Thoracic aorta (tissue), 2 donors: ENCODE measurements at regions not wholly inside any gene's neighbourhood (a gene's known extent, or its start where the extent isn't known, plus 50 kb on each side); places are given as distances from the start of the nearest gene placed in this dataset.
"Not testable (repeated sequence)": the region's sequence is repeated elsewhere in the genome, so short reads cannot be mapped to it uniquely, and the experiment has no call there.

ENCODE experiments used
- ATAC-seq: fragments of 150-250 bp; one replicate; pipeline ENCODE4 v1.8.0; 2017; ENCODE audit warnings: low read depth; ENCODE audit not compliant: insufficient number of reproducible peaks, low FRiP score
- DNase-seq: peaks from one replicate; pipeline ENCODE4 v3.0.0-alpha.2; 2020; ENCODE audit warnings: low spot score
- H3K27ac ChIP-seq, 2 donors: fragments of 200-600 bp; sonication (generic); 1 replicate in 1 of 2; 2 replicates in 1 of 2; pipeline ENCODE4 v1.5.1; 2016; ENCODE audit warnings: mild to moderate bottlenecking in 2 of 2, moderate library complexity in 2 of 2
- H3K27me3 ChIP-seq: fragments of 200-600 bp; sonication (generic); replicated peaks from 2 replicates; pipeline ENCODE4 v1.6.0; 2016; ENCODE audit warnings: mild to moderate bottlenecking; ENCODE audit not compliant: insufficient read depth
- H3K36me3 ChIP-seq: fragments of 200-600 bp; sonication (generic); one replicate; pipeline ENCODE4 v1.5.1; 2016
- H3K4me1 ChIP-seq, 2 donors: fragments of 200-600 bp; sonication (generic); 1 replicate in 1 of 2; 2 replicates in 1 of 2; pipeline versions ENCODE4 v1.5.1 to v1.6.0; 2016; ENCODE audit warnings: low read depth in 2 of 2, mild to moderate bottlenecking in 1 of 2; ENCODE audit not compliant: control insufficient read depth in 1 of 2
- H3K4me3 ChIP-seq: fragments of 200-600 bp; sonication (generic); 2 replicates; pipeline ENCODE4 v1.5.1; 2016; ENCODE audit warnings: mild to moderate bottlenecking
- H3K9me3 ChIP-seq: fragments of 200-600 bp; sonication (generic); 2 replicates; pipeline ENCODE4 v1.5.1; 2016
- TF ChIP-seq, protein P1 (sequence below): fragments of 200-600 bp; sonication (generic); IDR thresholded peaks from one replicate; pipeline ENCODE4 v1.5.1; 2019; ENCODE audit warnings: antibody characterized with exemption

DNA sequence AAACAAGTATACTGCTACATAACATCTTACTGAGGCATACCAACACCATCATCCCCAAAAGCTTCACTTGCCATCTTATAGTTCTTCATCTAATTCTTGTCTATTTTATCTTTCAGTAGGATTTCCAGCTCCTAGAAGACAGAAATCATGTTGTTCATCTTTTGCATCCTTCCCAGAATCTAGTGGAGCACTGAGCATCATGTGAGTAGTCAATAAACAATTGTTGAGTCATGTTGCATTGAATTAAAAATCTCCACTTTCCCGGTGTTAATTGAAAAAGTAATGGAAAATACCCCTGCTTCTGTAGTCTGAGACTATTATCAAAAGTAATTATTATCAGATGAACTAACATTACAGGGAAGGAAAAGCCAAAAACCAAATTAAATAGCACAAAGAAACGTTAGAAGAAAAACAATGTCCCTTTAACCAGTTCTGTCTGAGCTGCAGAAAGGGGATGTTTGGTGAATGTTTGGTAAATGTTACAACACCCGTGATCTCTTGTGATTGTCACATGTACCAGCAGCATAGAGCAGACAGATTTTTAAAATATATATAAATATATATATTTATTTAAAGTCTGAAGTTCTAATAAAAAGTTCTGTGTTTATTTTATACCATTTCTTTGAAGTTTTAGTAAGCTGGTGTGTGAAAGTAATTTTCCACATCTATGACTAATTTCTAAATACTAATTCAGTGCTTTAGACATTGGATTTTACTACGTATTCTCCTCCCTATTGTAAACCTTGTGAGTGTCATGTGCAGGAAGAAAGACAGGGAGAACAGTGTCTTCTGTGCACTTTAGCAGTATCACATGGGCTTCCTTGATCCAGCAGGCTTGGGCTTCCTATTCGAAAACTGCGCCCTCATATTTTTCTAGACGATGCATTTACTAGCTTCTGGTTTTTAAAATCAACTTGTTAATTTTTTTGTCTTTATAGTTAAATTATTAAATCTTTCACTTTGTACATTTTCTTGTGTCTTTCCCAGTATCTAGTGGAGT, 85.6 kb downstream of the RAP2B start:
- no peak for ATAC-seq
- H3K9me3 ChIP-seq, result no peaks in the 10 kb centered on the region
- DNase-seq, result no peak
- peaks cover 12 to 13% of the 10 kb centered on the region in 2 donors for H3K4me1 ChIP-seq
- no peak overlapping the region for H3K4me3 ChIP-seq
- H3K36me3 ChIP-seq, result no peaks in the 10 kb centered on the region
- H3K27ac ChIP-seq, result peak overlapping the region; percentile 24 to 54
- no peaks in the 10 kb centered on the region for H3K27me3 ChIP-seq
- TF ChIP-seq, protein P1, sequence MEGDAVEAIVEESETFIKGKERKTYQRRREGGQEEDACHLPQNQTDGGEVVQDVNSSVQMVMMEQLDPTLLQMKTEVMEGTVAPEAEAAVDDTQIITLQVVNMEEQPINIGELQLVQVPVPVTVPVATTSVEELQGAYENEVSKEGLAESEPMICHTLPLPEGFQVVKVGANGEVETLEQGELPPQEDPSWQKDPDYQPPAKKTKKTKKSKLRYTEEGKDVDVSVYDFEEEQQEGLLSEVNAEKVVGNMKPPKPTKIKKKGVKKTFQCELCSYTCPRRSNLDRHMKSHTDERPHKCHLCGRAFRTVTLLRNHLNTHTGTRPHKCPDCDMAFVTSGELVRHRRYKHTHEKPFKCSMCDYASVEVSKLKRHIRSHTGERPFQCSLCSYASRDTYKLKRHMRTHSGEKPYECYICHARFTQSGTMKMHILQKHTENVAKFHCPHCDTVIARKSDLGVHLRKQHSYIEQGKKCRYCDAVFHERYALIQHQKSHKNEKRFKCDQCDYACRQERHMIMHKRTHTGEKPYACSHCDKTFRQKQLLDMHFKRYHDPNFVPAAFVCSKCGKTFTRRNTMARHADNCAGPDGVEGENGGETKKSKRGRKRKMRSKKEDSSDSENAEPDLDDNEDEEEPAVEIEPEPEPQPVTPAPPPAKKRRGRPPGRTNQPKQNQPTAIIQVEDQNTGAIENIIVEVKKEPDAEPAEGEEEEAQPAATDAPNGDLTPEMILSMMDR, result no peak

GRCh38 chr3:153248835-153249234, 86.8 kb downstream of the RAP2B start:
- not testable (repeated sequence) for H3K36me3 ChIP-seq, H3K4me3 ChIP-seq, H3K9me3 ChIP-seq, ATAC-seq, DNase-seq, H3K27me3 ChIP-seq, H3K27ac ChIP-seq
- peaks cover 12 to 13% of the 10 kb centered on the region in 2 donors for H3K4me1 ChIP-seq

DNA sequence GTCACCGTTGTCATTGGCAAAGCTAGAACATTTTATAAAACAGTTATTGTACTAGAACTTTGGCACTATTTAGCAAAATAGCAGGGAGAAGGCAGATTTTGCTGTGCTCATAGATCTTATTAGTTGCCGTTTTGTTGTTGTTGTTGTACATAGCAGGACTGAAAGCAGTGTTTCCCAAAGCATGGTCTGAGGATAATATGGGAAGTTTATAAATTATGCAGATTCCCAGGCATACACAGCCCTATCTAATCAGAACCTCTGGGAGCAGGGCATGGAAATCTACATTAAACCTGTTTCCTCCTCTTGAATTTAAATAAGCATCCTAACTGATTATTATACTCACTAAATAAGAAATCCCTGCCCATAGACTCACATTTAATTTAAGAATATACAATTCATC, 87.9 kb downstream of the RAP2B start:
- ATAC-seq (no peak), DNase-seq (no peak)
- TF ChIP-seq, protein P1, result no peak
- peak overlapping the region; percentile 1 for H3K4me3 ChIP-seq
- H3K4me1 ChIP-seq, result peaks cover 12 to 13% of the 10 kb centered on the region in 2 donors
- peak overlapping the region in 1 of 2 donors; percentile 5 for H3K27ac ChIP-seq
- no peaks in the 10 kb centered on the region for H3K36me3 ChIP-seq
- no peaks in the 10 kb centered on the region for H3K9me3 ChIP-seq
- H3K27me3 ChIP-seq, result no peaks in the 10 kb centered on the region

DNA sequence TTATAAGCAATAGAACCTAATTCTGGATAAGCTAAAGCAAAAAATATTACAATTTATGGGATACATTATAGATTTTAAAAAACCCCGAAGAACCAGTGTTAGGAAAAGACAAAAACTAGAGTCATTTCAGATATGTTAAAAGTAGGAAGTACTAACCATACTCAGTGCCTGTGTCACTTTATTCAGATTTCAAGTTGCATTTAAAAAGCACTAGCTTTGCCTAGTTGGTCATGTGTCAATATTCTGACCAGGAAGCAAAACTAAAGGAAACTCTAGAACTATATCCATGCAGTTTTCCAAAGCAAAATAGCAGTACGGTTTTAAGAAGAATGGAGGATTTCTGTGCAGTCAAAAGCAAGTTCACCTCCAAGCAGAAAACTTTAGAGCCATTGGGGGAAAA, 88.4 kb downstream of the RAP2B start:
- TF ChIP-seq, protein P1, result no peak
- no peaks in the 10 kb centered on the region for H3K27me3 ChIP-seq
- ATAC-seq (no peak), DNase-seq (no peak)
- H3K9me3 ChIP-seq, result no peaks in the 10 kb centered on the region
- peak overlapping the region in 1 of 2 donors; percentile 5 for H3K27ac ChIP-seq
- peaks cover 12 to 13% of the 10 kb centered on the region in 2 donors for H3K4me1 ChIP-seq
- peak overlapping the region; percentile 1 for H3K4me3 ChIP-seq
- H3K36me3 ChIP-seq, result no peaks in the 10 kb centered on the region

DNA sequence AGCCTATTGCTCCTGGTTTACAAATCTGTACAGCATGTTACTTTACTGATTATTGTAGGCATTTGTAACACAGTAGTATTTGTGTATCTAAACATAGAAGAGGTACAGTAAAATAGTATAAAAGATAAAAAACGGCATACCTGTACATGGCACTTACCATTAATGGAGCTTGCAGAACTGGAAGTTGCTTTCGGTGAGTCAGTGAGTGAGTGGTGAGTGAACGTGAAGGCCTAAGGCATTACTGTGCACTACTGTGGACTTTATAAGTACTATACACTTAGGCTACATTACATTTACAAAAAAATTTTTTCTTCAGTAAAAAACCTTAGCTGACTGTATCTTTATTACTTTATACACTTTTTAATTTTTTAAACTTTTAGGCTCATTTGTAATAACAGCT, 90.9 kb downstream of the RAP2B start:
- no peak overlapping the region for H3K4me3 ChIP-seq
- no peak for DNase-seq
- H3K27me3 ChIP-seq, result no peaks in the 10 kb centered on the region
- TF ChIP-seq, protein P1, result no peak
- no peaks in the 10 kb centered on the region for H3K9me3 ChIP-seq
- peaks cover 5% of the 10 kb centered on the region in 2 donors for H3K4me1 ChIP-seq
- no peak for ATAC-seq
- H3K27ac ChIP-seq, result no peak overlapping the region
- H3K36me3 ChIP-seq, result no peaks in the 10 kb centered on the region
